Astrocyte (in vitro differentiated cells and primary cell): ENCODE measurements at regions not wholly inside any gene's neighbourhood (a gene's known extent, or its start where the extent isn't known, plus 50 kb on each side); places are given as distances from the start of the nearest gene placed in this dataset.

Experiments
- DNase-seq: peaks from one replicate; pipeline ENCODE4 v3.0.0-alpha.2; 2010; ENCODE audit warnings: low read depth
- FAIRE-seq: peaks from 2 replicates; lab custom pipeline; 2011; peaks lifted over from hg19 to GRCh38; lab: Jason Lieb, UNC
- H2AFZ ChIP-seq: 2 replicates; pipeline ENCODE4 v1.6.0; 2012; ENCODE audit warnings: low read depth, low read length, inconsistent platforms
- H3K27ac ChIP-seq: 2 replicates; pipeline ENCODE4 v1.5.1; 2011; ENCODE audit warnings: low read depth, low read length, inconsistent platforms
- H3K27me3 ChIP-seq: 2 replicates; pipeline ENCODE4 v1.6.0; 2011; ENCODE audit warnings: low read length, inconsistent platforms; ENCODE audit not compliant: insufficient read depth
- H3K36me3 ChIP-seq: 2 replicates; pipeline ENCODE4 v1.5.1; 2011; ENCODE audit warnings: low read length, inconsistent platforms; ENCODE audit not compliant: insufficient read depth
- H3K4me1 ChIP-seq: 2 replicates; pipeline ENCODE4 v1.5.1; 2011; ENCODE audit warnings: low read length, inconsistent platforms; ENCODE audit not compliant: insufficient read depth
- H3K4me2 ChIP-seq: 2 replicates; pipeline ENCODE4 v1.6.0; 2012; ENCODE audit warnings: low read length, inconsistent platforms
- H3K4me3 ChIP-seq: 2 replicates; pipeline ENCODE4 v1.5.1; 2011; ENCODE audit warnings: low read depth, mild to moderate bottlenecking, low read length, inconsistent platforms; ENCODE audit not compliant: insufficient read depth
- H3K79me2 ChIP-seq: 2 replicates; pipeline ENCODE4 v1.6.0; 2012; ENCODE audit warnings: mild to moderate bottlenecking, low read length, inconsistent platforms; ENCODE audit not compliant: insufficient read depth
- H3K9ac ChIP-seq: 2 replicates; pipeline ENCODE4 v1.6.0; 2012; ENCODE audit warnings: mild to moderate bottlenecking, low read length, inconsistent platforms
- H3K9me3 ChIP-seq: 2 replicates; pipeline ENCODE4 v1.5.1; 2012; ENCODE audit warnings: low read depth, mild to moderate bottlenecking, low read length, inconsistent platforms; ENCODE audit not compliant: insufficient read depth
- H4K20me1 ChIP-seq: 2 replicates; pipeline ENCODE4 v1.6.0; 2012; ENCODE audit warnings: low read length, inconsistent platforms; ENCODE audit not compliant: insufficient read depth
- H3K27ac Mint-ChIP-seq: one replicate; pipeline ENCODE4 v1.8.0; 2021; ENCODE audit warnings: mild to moderate bottlenecking, mixed read lengths; ENCODE audit not compliant: unreplicated experiment
- H3K27me3 Mint-ChIP-seq: one replicate; pipeline ENCODE4 v1.8.0; 2021; ENCODE audit warnings: low read depth, mixed read lengths; ENCODE audit not compliant: unreplicated experiment
- H3K36me3 Mint-ChIP-seq: one replicate; pipeline ENCODE4 v1.8.0; 2021; ENCODE audit warnings: low read depth, mixed read lengths; ENCODE audit not compliant: unreplicated experiment
- H3K4me1 Mint-ChIP-seq: one replicate; pipeline ENCODE4 v1.8.0; 2021; ENCODE audit warnings: low read depth, mixed read lengths; ENCODE audit not compliant: unreplicated experiment
- H3K4me3 Mint-ChIP-seq: one replicate; pipeline ENCODE4 v1.8.0; 2021; ENCODE audit warnings: mild to moderate bottlenecking, moderate library complexity, mixed read lengths; ENCODE audit not compliant: unreplicated experiment
- H3K9me3 Mint-ChIP-seq: one replicate; pipeline ENCODE4 v1.8.0; 2021; ENCODE audit warnings: mild to moderate bottlenecking, mixed read lengths; ENCODE audit not compliant: unreplicated experiment
- CTCF ChIP-seq: IDR thresholded peaks from 2 replicates; pipeline ENCODE4 v1.5.1; 2011; ENCODE audit warnings: low read depth, mild to moderate bottlenecking, inconsistent platforms, low read length, moderate library complexity; ENCODE audit not compliant: insufficient read depth
- EZH2 ChIP-seq: IDR thresholded peaks from 2 replicates; pipeline ENCODE4 v1.6.1; 2012; ENCODE audit warnings: mild to moderate bottlenecking, low read length, inconsistent platforms; ENCODE audit not compliant: insufficient read depth

GRCh38 chr5:40191150-40191549, 488.6 kb upstream of the PTGER4 start:
- Histone ChIP-seq H3K79me2 (no peaks in the 10 kb centered on the region), H3K27me3 (no peaks in the 10 kb centered on the region), H3K9ac (no peak overlapping the region), H3K9me3 (no peaks in the 10 kb centered on the region), H3K36me3 (no peaks in the 10 kb centered on the region), H3K27ac (no peak overlapping the region), H3K4me2 (no peak overlapping the region), H2AFZ (no peak overlapping the region), H3K4me3 (no peak overlapping the region), H3K4me1 (no peaks in the 10 kb centered on the region), H4K20me1 (no peaks in the 10 kb centered on the region)
- Mint-ChIP-seq H3K4me3 (no peak overlapping the region), H3K27ac (no peak overlapping the region), H3K9me3 (no peaks in the 10 kb centered on the region), H3K27me3 (no peaks in the 10 kb centered on the region), H3K36me3 (no peaks in the 10 kb centered on the region), H3K4me1 (no peaks in the 10 kb centered on the region)
- DNase-seq (no peak), FAIRE-seq (no peak)
- TF ChIP-seq CTCF (no peak), EZH2 (no peak)

GRCh38 chr5:40172721-40173120, 507.0 kb upstream of the PTGER4 start:
- no peak for FAIRE-seq

More at GRCh38 chr5:40172721-40173120, 507.0 kb upstream of the PTGER4 start:
- H3K27ac Mint-ChIP-seq = no peak overlapping the region
- Histone ChIP-seq H3K27ac (no peak overlapping the region), H3K9me3 (peaks cover 9% of the 10 kb centered on the region), H4K20me1 (no peaks in the 10 kb centered on the region), H3K79me2 (no peaks in the 10 kb centered on the region), H3K4me3 (no peak overlapping the region), H3K4me2 (no peak overlapping the region), H3K4me1 (no peaks in the 10 kb centered on the region), H3K36me3 (no peaks in the 10 kb centered on the region), H3K9ac (no peak overlapping the region), H3K27me3 (no peaks in the 10 kb centered on the region), H2AFZ (no peak overlapping the region)
- no peak for TF ChIP-seq EZH2
- no peak for TF ChIP-seq CTCF
- no peak for DNase-seq
- no peaks in the 10 kb centered on the region for H3K4me1 Mint-ChIP-seq
- H3K27me3 Mint-ChIP-seq = no peaks in the 10 kb centered on the region
- no peak overlapping the region for H3K4me3 Mint-ChIP-seq
- peaks cover 2% of the 10 kb centered on the region for H3K36me3 Mint-ChIP-seq
- H3K9me3 Mint-ChIP-seq = peaks cover 22% of the 10 kb centered on the region
